ENCODE measurements at regions not wholly inside any gene's neighbourhood (a gene's known extent, or its start where the extent isn't known, plus 50 kb on each side); places are given as distances from the start of the nearest gene placed in this dataset. TPM values are rescaled to one million over a fixed set of nuclear protein-coding genes. Genes with fewer than 3 reads are reported as not detected.
"Not testable (repeated sequence)": the region's sequence is repeated elsewhere in the genome, so short reads cannot be mapped to it uniquely, and the experiment has no call there.

DNA sequence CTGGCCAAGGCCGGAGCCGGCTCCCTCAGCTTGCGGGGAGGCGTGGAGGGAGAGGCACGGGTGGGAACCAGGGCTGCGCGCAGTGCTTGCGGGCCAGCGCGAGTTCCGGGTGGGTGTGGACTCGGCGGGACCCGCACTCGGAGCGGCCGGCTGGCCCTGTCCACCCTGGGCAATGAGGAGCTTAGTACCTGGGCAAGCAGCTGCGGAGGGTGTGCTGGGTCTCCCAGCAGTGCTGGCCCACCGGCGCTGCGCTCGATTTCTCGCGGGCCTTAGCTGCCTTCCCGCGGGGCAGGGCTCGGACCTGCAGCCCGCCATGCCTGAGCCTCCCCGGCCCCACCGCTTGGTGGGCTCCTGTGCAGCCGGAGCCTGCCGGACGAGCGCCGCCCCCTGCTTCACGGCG is 91.4 kb upstream of the MAN1A1 start:
- H3K4me3 Mint-ChIP-seq = no peak overlapping the region
- H3K36me3 Mint-ChIP-seq = peaks cover 0 to 4% (median 4%) of the 10 kb centered on the region in 3 donors
- peaks cover 0 to 28% (median 3%) of the 10 kb centered on the region in 4 donors for H3K4me1 Mint-ChIP-seq
- no peak overlapping the region for H3K27ac Mint-ChIP-seq
- peaks cover 0 to 4% (median 0%) of the 10 kb centered on the region in 9 donors for H3K9me3 Mint-ChIP-seq
- POLR2A ChIA-PET = no interaction called here
- no peaks in the 10 kb centered on the region for H3K27me3 Mint-ChIP-seq
- no peak for DNase-seq
- ATAC-seq = no peak

- Mint-ChIP-seq H3K27ac (no peak overlapping the region), H3K27me3 (no peaks in the 10 kb centered on the region), H3K36me3 (peaks cover 0 to 2% (median 0%) of the 10 kb centered on the region in 3 donors), H3K9me3 (no peaks in the 10 kb centered on the region), H3K4me1 (peaks cover 0 to 2% (median 0%) of the 10 kb centered on the region in 4 donors), H3K4me3 (no peak overlapping the region)
- no peak for DNase-seq
- POLR2A ChIA-PET = no interaction called here
- ATAC-seq = no peak
Measured at GRCh38 chr6:119436583-119436982, 87.0 kb upstream of the MAN1A1 start.

DNA sequence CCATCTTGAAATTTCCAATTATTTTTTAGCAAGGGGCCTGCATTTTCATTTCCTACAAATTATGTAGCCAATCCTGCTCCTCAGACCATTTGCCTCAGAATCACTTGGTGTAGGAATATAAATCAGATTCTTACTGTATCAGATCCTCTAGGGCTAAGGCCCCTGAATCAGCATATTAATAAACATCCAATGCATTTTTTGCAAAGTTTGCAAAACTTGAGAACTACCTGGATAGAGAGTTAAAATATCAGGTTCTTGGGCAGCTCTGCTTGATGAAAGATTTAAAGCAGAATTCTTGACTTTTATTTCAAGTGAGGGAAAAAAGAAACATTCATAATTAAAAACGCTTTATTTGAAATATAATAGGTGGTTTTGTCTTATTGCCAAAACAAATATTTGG is 82.2 kb upstream of the MAN1A1 start:
- POLR2A ChIA-PET = no interaction called here

DNA sequence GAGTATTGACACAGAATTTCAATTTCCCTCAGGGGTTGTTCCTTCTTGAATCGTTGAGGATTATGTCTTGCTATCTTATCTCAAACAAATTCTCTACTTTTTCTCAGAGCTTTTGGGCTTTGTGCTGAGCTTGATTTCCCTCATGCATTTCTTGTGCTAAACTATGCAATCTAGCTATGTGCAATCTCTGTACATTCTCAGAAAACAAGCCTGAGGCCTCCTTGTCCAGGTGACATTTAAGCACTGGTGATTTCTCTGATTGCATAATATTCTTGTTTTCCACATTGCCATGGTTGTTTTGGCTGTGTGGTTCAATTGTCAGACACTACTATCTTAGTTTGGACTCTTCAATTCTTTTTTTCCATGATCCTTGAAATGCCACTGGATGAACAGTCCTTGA is 81.2 kb upstream of the MAN1A1 start:
- Mint-ChIP-seq H3K27me3 (no peaks in the 10 kb centered on the region), H3K4me3 (no peak overlapping the region), H3K36me3 (peaks cover 0 to 2% (median 0%) of the 10 kb centered on the region in 3 donors), H3K4me1 (no peaks in the 10 kb centered on the region), H3K9me3 (peaks cover 0 to 1% (median 0%) of the 10 kb centered on the region in 9 donors), H3K27ac (no peak overlapping the region)
- POLR2A ChIA-PET = no interaction called here
- ATAC-seq = no peak
- no peak for DNase-seq

More for the DNA sequence above, 82.2 kb upstream of the MAN1A1 start:
- no peak overlapping the region for H3K4me3 Mint-ChIP-seq
- H3K4me1 Mint-ChIP-seq = peaks cover 0 to under 1% (median 0%) of the 10 kb centered on the region in 4 donors
- ATAC-seq = no peak
- H3K27me3 Mint-ChIP-seq = no peaks in the 10 kb centered on the region
- DNase-seq = no peak
- H3K27ac Mint-ChIP-seq = no peak overlapping the region
- peaks cover 0 to 2% (median 0%) of the 10 kb centered on the region in 3 donors for H3K36me3 Mint-ChIP-seq
- no peaks in the 10 kb centered on the region for H3K9me3 Mint-ChIP-seq

- H3K27me3 Mint-ChIP-seq = peaks cover 0 to 2% (median 0%) of the 10 kb centered on the region in 5 donors
- H3K9me3 Mint-ChIP-seq = peaks cover 0 to 17% (median 5%) of the 10 kb centered on the region in 9 donors
- peaks cover 0 to 5% (median 0%) of the 10 kb centered on the region in 3 donors for H3K36me3 Mint-ChIP-seq
- no peak overlapping the region for H3K27ac Mint-ChIP-seq
- no peaks in the 10 kb centered on the region for H3K4me1 Mint-ChIP-seq
- no peak overlapping the region for H3K4me3 Mint-ChIP-seq
- DNase-seq (no peak), ATAC-seq (no peak)
- POLR2A ChIA-PET = no interaction called here
Measured at GRCh38 chr6:119428633-119429032, 79.1 kb upstream of the MAN1A1 start.

GRCh38 chr6:119426619-119427018 is 77.1 kb upstream of the MAN1A1 start:
- ATAC-seq = no peak
- H3K27ac Mint-ChIP-seq = no peak overlapping the region
- peaks cover 0 to 2% (median 0%) of the 10 kb centered on the region in 5 donors for H3K27me3 Mint-ChIP-seq
- POLR2A ChIA-PET = no interaction called here
- no peak for DNase-seq
- H3K9me3 Mint-ChIP-seq = peaks cover 0 to 25% (median 17%) of the 10 kb centered on the region in 9 donors
- H3K36me3 Mint-ChIP-seq = peaks cover 0 to 5% (median 0%) of the 10 kb centered on the region in 3 donors
- no peaks in the 10 kb centered on the region for H3K4me1 Mint-ChIP-seq
- no peak overlapping the region for H3K4me3 Mint-ChIP-seq

- POLR2A ChIA-PET = no interaction called here
- no peak for DNase-seq
- H3K4me3 Mint-ChIP-seq = no peak overlapping the region
- no peak overlapping the region for H3K27ac Mint-ChIP-seq
- H3K9me3 Mint-ChIP-seq = peaks cover 0 to 50% (median 39%) of the 10 kb centered on the region in 9 donors
- ATAC-seq = no peak
- H3K4me1 Mint-ChIP-seq = no peaks in the 10 kb centered on the region
- H3K36me3 Mint-ChIP-seq = peaks cover 4 to 21% (median 10%) of the 10 kb centered on the region in 3 donors
- H3K27me3 Mint-ChIP-seq = peaks cover 0 to 13% (median 0%) of the 10 kb centered on the region in 5 donors
Measured at GRCh38 chr6:119423996-119424395, 74.4 kb upstream of the MAN1A1 start.

DNA sequence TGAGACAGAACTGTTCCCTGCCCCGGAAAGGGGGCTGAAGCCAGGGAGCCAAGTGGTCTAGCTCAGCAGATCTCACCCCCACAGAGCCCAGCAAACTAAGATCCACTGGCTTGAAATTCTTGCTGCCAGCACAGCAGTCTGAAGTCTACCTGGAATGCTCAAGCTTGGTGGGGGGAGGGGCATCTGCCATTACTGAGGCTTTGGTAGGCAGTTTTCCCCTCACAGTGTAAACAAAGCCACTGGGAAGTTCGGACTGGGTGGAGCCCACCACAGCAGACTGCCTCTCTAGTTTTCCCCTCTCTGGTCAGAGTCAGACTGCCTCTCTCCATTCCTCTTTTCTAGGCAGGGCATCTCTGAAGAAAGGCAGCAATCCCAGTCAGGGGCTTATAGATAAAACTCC is 68.5 kb upstream of the MAN1A1 start:
- H3K9me3 Mint-ChIP-seq = peaks cover 25 to 88% (median 67%) of the 10 kb centered on the region in 9 donors
- H3K27ac Mint-ChIP-seq, DNase-seq, H3K4me3 Mint-ChIP-seq, POLR2A ChIA-PET, ATAC-seq, H3K4me1 Mint-ChIP-seq: not testable (repeated sequence)
- H3K36me3 Mint-ChIP-seq = peaks cover 4 to 60% (median 34%) of the 10 kb centered on the region in 3 donors
- H3K27me3 Mint-ChIP-seq = peaks cover 0 to 23% (median 4%) of the 10 kb centered on the region in 5 donors

DNA sequence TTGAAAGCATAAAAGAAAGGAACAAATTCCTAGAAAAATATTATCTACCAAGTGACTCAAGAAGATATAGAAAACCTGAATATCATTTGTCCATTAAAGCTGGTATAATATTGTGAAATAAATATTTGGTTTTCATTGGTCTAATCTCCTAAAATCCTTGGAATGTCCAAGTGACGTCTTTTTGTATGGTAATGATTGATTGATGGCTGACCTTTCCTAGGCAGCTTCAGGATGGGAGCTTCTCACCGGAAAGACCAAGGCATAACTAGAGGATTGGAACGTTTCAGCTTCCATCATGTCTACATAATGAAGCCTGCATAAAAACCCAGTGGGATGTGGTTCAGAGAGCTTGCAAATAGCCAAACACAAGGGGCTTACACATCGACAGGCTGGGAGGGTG is 57.6 kb upstream of the MAN1A1 start:
- no peak for ATAC-seq
- POLR2A ChIA-PET = no interaction called here
- H3K4me3 Mint-ChIP-seq = no peak overlapping the region

GRCh38 chr6:119405114-119405513 is 55.6 kb upstream of the MAN1A1 start:
- H3K4me1 Mint-ChIP-seq, POLR2A ChIA-PET, H3K27me3 Mint-ChIP-seq: not testable (repeated sequence)

More for the DNA sequence above, 57.6 kb upstream of the MAN1A1 start:
- Mint-ChIP-seq H3K27me3 (peaks cover 0 to 8% (median 0%) of the 10 kb centered on the region in 5 donors), H3K27ac (no peak overlapping the region), H3K4me1 (no peaks in the 10 kb centered on the region), H3K36me3 (no peaks in the 10 kb centered on the region), H3K9me3 (peaks cover 7 to 40% (median 27%) of the 10 kb centered on the region in 9 donors)
- no peak for DNase-seq

More at GRCh38 chr6:119405114-119405513, 55.6 kb upstream of the MAN1A1 start:
- not testable (repeated sequence) for H3K4me3 Mint-ChIP-seq, H3K27ac Mint-ChIP-seq, DNase-seq, ATAC-seq, H3K36me3 Mint-ChIP-seq
- H3K9me3 Mint-ChIP-seq = peaks cover 9 to 43% (median 32%) of the 10 kb centered on the region in 9 donors

Small RNA genes in the stretch of these regions (microRNA-seq; reads per million reads assigned to microRNA genes)
- gene MIR3144 (ENCODE audit: borderline microRNAs expressed) = not detected
